CD14-positive monocyte (primary cell): ENCODE measurements at regions not wholly inside any gene's neighbourhood (a gene's known extent, or its start where the extent isn't known, plus 50 kb on each side); places are given as distances from the start of the nearest gene placed in this dataset.
"Not testable (repeated sequence)": the region's sequence is repeated elsewhere in the genome, so short reads cannot be mapped to it uniquely, and the experiment has no call there.

Source experiments
- DNase-seq, 3 donors: peaks; one replicate each; pipeline ENCODE4 v3.0.0-alpha.2; 2011 to 2022
- H2AFZ ChIP-seq: 2 replicates; pipeline ENCODE4 v1.6.0; 2012; ENCODE audit warnings: mild to moderate bottlenecking, low read depth, low read length, inconsistent platforms; ENCODE audit not compliant: insufficient read depth, poor library complexity, severe bottlenecking
- H3K27ac ChIP-seq, 2 donors: 1 replicate in 1 of 2; 2 replicates in 1 of 2; pipeline ENCODE4 v1.5.1; 2012 to 2013; ENCODE audit warnings: low read length in 2 of 2, control low read depth in 1 of 2, inconsistent platforms in 1 of 2, low read depth in 1 of 2, mild to moderate bottlenecking in 1 of 2
- H3K27me3 ChIP-seq, 2 donors: one replicate each; pipeline versions ENCODE4 v1.6.0 to v1.6.1; 2011 to 2013; ENCODE audit warnings: low read length in 2 of 2; ENCODE audit not compliant: control insufficient read depth in 2 of 2, insufficient read depth in 2 of 2
- H3K36me3 ChIP-seq, 2 donors: replicated peaks in 1 of 2; 1 replicate in 1 of 2; 2 replicates in 1 of 2; pipeline versions ENCODE4 v1.5.1 to v1.6.1; 2012 to 2013; ENCODE audit warnings: low read length in 2 of 2, control low read depth in 1 of 2, inconsistent platforms in 1 of 2, mild to moderate bottlenecking in 1 of 2; ENCODE audit not compliant: insufficient read depth in 2 of 2, control insufficient read depth in 1 of 2
- H3K4me1 ChIP-seq, 2 donors: 1 replicate in 1 of 2; 2 replicates in 1 of 2; pipeline versions ENCODE4 v1.5.1 to v1.6.1; 2012 to 2013; ENCODE audit warnings: low read length in 2 of 2, control low read depth in 1 of 2, inconsistent platforms in 1 of 2, mild to moderate bottlenecking in 1 of 2, moderate library complexity in 1 of 2; ENCODE audit not compliant: insufficient read depth in 2 of 2, control insufficient read depth in 1 of 2
- H3K4me2 ChIP-seq: replicated peaks from 2 replicates; pipeline ENCODE3; 2012; ENCODE audit warnings: low read length, moderate library complexity, mild to moderate bottlenecking; ENCODE audit not compliant: poor library complexity, severe bottlenecking; ENCODE audit errors: extremely low read depth
- H3K4me3 ChIP-seq, 3 experiments: fragments of 200-600 bp in 1 of 3; sonication (generic) in 1 of 3; replicated peaks in 1 of 3; 1 replicate in 2 of 3; 2 replicates in 1 of 3; pipeline ENCODE4 v1.5.1; 2011 to 2013; ENCODE audit warnings: low read length in 3 of 3, mild to moderate bottlenecking in 3 of 3, control low read depth in 2 of 3, low read depth in 2 of 3, inconsistent platforms in 1 of 3, moderate library complexity in 1 of 3
- H3K79me2 ChIP-seq: 2 replicates; pipeline ENCODE4 v1.6.0; 2012; ENCODE audit warnings: mild to moderate bottlenecking, control low read depth, inconsistent platforms, low read length, moderate library complexity; ENCODE audit not compliant: insufficient read depth
- H3K9ac ChIP-seq: 2 replicates; pipeline ENCODE4 v1.6.0; 2017; ENCODE audit warnings: low read length, mild to moderate bottlenecking; ENCODE audit not compliant: insufficient read depth, poor library complexity, severe bottlenecking
- H3K9me3 ChIP-seq, 2 donors: replicated peaks in 1 of 2; 1 replicate in 1 of 2; 2 replicates in 1 of 2; pipeline versions ENCODE4 v1.5.1 to v1.6.1; 2012 to 2013; ENCODE audit warnings: low read length in 2 of 2, control low read depth in 1 of 2; ENCODE audit not compliant: control insufficient read depth in 1 of 2, insufficient read depth in 1 of 2
- H4K20me1 ChIP-seq: 2 replicates; pipeline ENCODE4 v1.6.0; 2012; ENCODE audit warnings: mild to moderate bottlenecking, low read length, control low read depth, moderate library complexity; ENCODE audit not compliant: insufficient read depth
- H3K27ac Mint-ChIP-seq, 7 donors: one replicate each; pipeline ENCODE4 v1.8.0; 2020; ENCODE audit warnings: mild to moderate bottlenecking in 7 of 7, mixed read lengths in 7 of 7, moderate library complexity in 6 of 7, inconsistent platforms in 2 of 7
- H3K27me3 Mint-ChIP-seq, 3 donors: one replicate each; pipeline ENCODE4 v1.8.0; 2021 to 2022; ENCODE audit warnings: low read depth in 3 of 3, mild to moderate bottlenecking in 3 of 3, mixed read lengths in 3 of 3, moderate library complexity in 3 of 3, inconsistent platforms in 1 of 3
- H3K36me3 Mint-ChIP-seq, 2 donors: one replicate each; pipeline ENCODE4 v1.8.0; 2020; ENCODE audit warnings: mixed read lengths in 2 of 2, inconsistent platforms in 1 of 2, mild to moderate bottlenecking in 1 of 2
- H3K4me1 Mint-ChIP-seq: one replicate; pipeline ENCODE4 v1.8.0; 2020; ENCODE audit warnings: mild to moderate bottlenecking, mixed read lengths
- H3K4me3 Mint-ChIP-seq, 2 donors: one replicate each; pipeline ENCODE4 v1.8.0; 2020; ENCODE audit warnings: mild to moderate bottlenecking in 2 of 2, mixed read lengths in 2 of 2, moderate library complexity in 1 of 2
- H3K9me3 Mint-ChIP-seq, 7 donors: one replicate each; pipeline ENCODE4 v1.8.0; 2020 to 2022; ENCODE audit warnings: mixed read lengths in 7 of 7, mild to moderate bottlenecking in 6 of 7, moderate library complexity in 6 of 7, inconsistent platforms in 2 of 7
- WGBS: methylation state at CpG from one replicate; pipeline ENCODE4 v1.1.5; 2013; ENCODE audit warnings: missing lambda C conversion rate; ENCODE audit not compliant: insufficient coverage; 5-methylcytosine and 5-hydroxymethylcytosine counted together
- intact Hi-C, 2 donors: fragments of 100-400 bp; cut with micrococcal nuclease; formaldehyde crosslinking; loops; one replicate each; pipeline versions ENCODE4 v1.15.0 to v1.15.1; 2023
- TF ChIP-seq, protein P1 (sequence below): fragments of 200-600 bp; IDR thresholded peaks from one replicate; pipeline ENCODE4 v1.8.0; 2022; ENCODE audit warnings: antibody characterized with exemption, mild to moderate bottlenecking

DNA sequence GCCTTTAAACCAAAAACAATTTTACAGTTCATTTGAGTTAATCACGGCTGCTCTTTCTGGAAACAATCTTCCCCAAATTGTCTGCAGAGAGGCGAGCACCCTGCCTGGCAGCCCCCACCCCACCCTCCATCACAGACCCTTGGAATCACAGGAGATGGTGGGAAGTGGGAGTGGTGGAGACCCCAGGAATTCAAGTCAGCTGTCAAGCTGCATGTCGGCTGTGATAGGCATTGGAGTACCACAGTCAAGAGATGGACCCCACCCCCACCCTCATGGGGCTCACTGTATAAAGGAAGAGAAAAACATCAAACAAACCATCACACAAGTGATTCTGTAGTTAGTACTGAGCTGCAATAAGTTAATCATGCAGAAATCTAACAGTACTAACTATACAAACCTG, 360.4 kb downstream of the MATN1 start:
- Histone ChIP-seq H3K36me3 (no peaks in the 10 kb centered on the region), H3K4me1 (no peaks in the 10 kb centered on the region), H2AFZ (no peak overlapping the region), H3K27ac (no peak overlapping the region), H3K4me2 (no peak overlapping the region), H3K9me3 (no peaks in the 10 kb centered on the region), H3K4me3 (no peak overlapping the region), H4K20me1 (no peaks in the 10 kb centered on the region), H3K9ac (no peak overlapping the region), H3K79me2 (no peaks in the 10 kb centered on the region), H3K27me3 (no peaks in the 10 kb centered on the region)
- TF ChIP-seq, protein P1, sequence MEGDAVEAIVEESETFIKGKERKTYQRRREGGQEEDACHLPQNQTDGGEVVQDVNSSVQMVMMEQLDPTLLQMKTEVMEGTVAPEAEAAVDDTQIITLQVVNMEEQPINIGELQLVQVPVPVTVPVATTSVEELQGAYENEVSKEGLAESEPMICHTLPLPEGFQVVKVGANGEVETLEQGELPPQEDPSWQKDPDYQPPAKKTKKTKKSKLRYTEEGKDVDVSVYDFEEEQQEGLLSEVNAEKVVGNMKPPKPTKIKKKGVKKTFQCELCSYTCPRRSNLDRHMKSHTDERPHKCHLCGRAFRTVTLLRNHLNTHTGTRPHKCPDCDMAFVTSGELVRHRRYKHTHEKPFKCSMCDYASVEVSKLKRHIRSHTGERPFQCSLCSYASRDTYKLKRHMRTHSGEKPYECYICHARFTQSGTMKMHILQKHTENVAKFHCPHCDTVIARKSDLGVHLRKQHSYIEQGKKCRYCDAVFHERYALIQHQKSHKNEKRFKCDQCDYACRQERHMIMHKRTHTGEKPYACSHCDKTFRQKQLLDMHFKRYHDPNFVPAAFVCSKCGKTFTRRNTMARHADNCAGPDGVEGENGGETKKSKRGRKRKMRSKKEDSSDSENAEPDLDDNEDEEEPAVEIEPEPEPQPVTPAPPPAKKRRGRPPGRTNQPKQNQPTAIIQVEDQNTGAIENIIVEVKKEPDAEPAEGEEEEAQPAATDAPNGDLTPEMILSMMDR, result no peak
- Mint-ChIP-seq H3K9me3 (peaks cover 0 to 2% (median 0%) of the 10 kb centered on the region in 7 donors), H3K27ac (no peak overlapping the region), H3K4me1 (no peaks in the 10 kb centered on the region), H3K4me3 (no peak overlapping the region), H3K36me3 (no peaks in the 10 kb centered on the region), H3K27me3 (peaks cover 2 to 11% (median 11%) of the 10 kb centered on the region in 3 donors)
- no peak for DNase-seq
- no CpG with 5 or more reads among the region's 3 CpGs for WGBS
- intact Hi-C loops, result no loop called here

DNA sequence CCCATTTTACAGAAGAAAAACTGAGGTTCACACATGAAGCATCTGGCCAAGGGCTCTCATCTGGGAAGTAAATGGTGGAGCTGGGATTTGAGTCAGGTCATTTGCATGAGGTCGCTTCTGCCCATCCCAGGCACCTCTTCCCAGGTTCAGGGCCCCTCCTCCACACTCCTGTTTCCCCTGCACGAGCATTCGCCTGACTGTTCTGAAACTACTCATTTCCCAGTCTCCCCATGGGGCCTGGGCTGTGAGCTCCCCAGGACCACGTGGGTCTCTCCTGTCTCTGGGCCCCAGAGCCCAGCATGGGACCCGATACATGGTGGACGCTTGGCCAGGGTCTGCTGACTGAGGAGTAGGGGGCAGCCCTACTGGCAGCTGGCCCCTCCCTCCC, 360.8 kb downstream of the MATN1 start:
- H2AFZ ChIP-seq, result no peak overlapping the region
- intact Hi-C loops, result no loop called here
- H3K27me3 ChIP-seq, result no peaks in the 10 kb centered on the region
- DNase-seq, result no peak
- no peak overlapping the region for H3K4me2 ChIP-seq
- H3K27ac ChIP-seq, result no peak overlapping the region
- no peaks in the 10 kb centered on the region for H3K4me1 Mint-ChIP-seq
- H3K4me3 ChIP-seq, result no peak overlapping the region
- no peaks in the 10 kb centered on the region for H3K36me3 ChIP-seq
- no peak overlapping the region for H3K4me3 Mint-ChIP-seq
- H3K27ac Mint-ChIP-seq, result no peak overlapping the region
- no peaks in the 10 kb centered on the region for H3K36me3 Mint-ChIP-seq
- H3K9me3 Mint-ChIP-seq, result peaks cover 0 to 2% (median 0%) of the 10 kb centered on the region in 7 donors
- H3K79me2 ChIP-seq, result no peaks in the 10 kb centered on the region
- TF ChIP-seq, protein P1, result no peak
- H3K9ac ChIP-seq, result no peak overlapping the region
- peaks cover 2 to 11% (median 8%) of the 10 kb centered on the region in 3 donors for H3K27me3 Mint-ChIP-seq
- H3K4me1 ChIP-seq, result no peaks in the 10 kb centered on the region
- H4K20me1 ChIP-seq, result no peaks in the 10 kb centered on the region
- H3K9me3 ChIP-seq, result no peaks in the 10 kb centered on the region
- 79% methylated on average over 6 of the region's 6 CpGs for WGBS

DNA sequence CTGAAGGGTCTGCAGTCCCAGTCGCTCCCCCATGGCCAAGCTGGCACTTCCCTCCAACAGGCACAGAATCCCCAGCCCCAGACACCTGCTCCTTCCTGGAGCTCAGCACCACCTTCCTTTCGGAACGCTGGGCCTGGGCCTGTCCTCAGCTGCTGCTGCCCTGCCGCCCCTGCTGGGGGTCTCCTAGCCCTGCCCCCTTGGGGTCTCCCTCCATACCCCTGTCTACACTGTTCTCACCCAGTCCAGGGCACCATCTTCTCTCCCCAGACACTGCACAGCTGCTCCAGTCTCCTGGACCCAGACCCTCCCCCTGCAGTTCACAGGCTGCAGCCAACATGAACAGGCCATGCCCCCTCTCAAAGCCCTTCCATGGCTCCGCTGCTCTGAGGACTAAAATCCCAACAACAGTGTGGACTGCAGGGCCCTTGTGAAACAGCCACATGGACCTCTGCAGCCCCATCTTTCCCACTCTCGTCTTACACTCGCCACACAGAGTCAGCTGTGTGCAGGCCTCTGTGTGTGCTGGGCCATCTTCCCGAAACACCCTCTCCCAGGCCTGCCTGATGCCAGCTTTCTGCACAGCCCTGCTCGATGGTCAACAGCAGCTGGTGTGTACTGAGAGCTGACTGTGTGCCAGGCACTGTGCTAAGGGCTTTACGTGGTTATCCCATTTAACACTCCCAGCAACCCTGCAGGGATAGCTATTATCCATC, 361.3 kb downstream of the MATN1 start:
- H2AFZ ChIP-seq, H3K4me3 ChIP-seq, H3K79me2 ChIP-seq, H3K27me3 ChIP-seq, H3K27ac ChIP-seq, H3K36me3 Mint-ChIP-seq, intact Hi-C loops, H3K4me2 ChIP-seq, DNase-seq, H3K9ac ChIP-seq, H3K9me3 ChIP-seq, H3K4me1 Mint-ChIP-seq, H3K4me1 ChIP-seq, H3K36me3 ChIP-seq, H4K20me1 ChIP-seq, H3K9me3 Mint-ChIP-seq, H3K4me3 Mint-ChIP-seq: not testable (repeated sequence)
- Mint-ChIP-seq H3K27me3 (peaks cover 2 to 11% (median 8%) of the 10 kb centered on the region in 3 donors), H3K27ac (peak overlapping the region in 1 of 7 donors; percentile 5)
- WGBS, result 77% methylated on average over 8 of the region's 10 CpGs
